Fibroblast of skin of scalp (primary cell): ENCODE measurements at regions not wholly inside any gene's neighbourhood (a gene's known extent, or its start where the extent isn't known, plus 50 kb on each side); places are given as distances from the start of the nearest gene placed in this dataset.
"Not testable (repeated sequence)": the region's sequence is repeated elsewhere in the genome, so short reads cannot be mapped to it uniquely, and the experiment has no call there.

Experiments used
- DNase-seq: peaks from one replicate; pipeline ENCODE4 v3.0.0-alpha.2; 2013

GRCh38 chr2:111406616-111407015 is 285.9 kb downstream of the BCL2L11 start:
- DNase-seq, result not testable (repeated sequence)

- DNase-seq, result not testable (repeated sequence)
These were observed 287.0 kb downstream of the BCL2L11 start for GRCh38 chr2:111407632-111408194.

DNA sequence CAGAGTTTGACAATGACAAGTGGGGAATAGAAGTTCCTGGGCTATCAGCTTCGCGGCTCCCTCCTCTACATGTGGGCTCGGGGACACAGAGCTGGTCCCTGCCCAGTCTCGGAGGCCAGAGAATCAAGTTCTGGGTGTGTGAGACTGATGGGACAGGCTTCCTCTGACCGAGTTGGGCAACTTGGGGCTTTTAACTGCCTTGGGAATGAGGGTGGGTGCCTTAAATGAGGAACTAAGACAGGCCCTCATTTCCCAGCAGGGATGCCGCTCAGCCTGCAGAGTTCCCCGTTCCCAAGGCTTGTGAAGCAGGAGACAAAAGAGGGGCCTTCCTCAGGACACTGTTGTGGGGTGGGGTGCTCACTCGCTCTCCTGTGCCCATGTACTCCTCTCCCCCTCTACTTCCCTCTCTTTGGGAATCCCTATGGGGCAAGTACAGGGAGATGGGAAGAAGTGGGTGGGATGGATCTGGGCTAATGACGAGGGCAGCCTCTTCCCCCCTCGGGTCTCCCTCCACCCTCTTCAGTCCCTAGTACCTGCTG is 290.2 kb downstream of the BCL2L11 start:
- not testable (repeated sequence) for DNase-seq

DNA sequence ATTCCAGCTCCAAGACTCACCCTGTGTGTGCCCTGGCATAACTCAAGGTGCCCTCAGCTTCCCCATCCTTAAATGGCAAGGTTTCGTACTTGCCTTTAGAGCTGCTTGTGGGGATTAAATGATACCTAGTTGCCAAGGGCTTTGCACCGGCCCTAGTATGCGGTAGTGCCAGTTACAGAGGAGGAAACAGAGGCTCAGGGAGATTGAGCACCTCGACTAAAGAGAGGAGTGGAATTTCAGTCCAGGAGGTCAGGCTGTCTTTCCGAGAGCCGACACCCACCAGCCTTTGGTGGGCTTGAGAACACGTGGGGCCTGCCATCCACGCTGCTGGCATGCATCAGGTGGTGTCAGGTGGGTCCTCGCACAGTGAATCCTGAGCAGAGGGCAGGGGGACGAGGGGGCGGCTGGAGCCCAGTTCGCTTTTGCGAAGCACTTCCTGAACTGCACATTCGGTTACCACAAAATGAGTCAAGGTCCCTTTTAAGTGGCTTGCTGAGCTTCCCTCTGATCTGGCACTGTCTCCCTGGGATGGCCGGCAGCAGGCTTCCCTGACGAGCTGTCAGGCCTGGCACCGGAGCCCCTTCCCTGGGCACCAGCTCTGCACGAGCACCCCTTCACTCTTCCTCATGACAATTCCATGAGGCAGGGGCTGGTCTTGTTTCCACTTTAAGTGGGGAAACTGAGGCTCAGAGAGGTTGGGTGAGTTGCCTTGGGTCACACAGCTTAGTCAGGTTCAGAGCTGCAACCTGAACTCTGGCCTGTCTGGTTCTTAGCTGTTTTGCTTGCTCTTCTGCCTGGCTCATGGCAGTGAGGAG is 291.4 kb downstream of the BCL2L11 start:
- not testable (repeated sequence) for DNase-seq

- not testable (repeated sequence) for DNase-seq
These were observed 292.3 kb downstream of the BCL2L11 start for GRCh38 chr2:111412841-111413650.

DNA sequence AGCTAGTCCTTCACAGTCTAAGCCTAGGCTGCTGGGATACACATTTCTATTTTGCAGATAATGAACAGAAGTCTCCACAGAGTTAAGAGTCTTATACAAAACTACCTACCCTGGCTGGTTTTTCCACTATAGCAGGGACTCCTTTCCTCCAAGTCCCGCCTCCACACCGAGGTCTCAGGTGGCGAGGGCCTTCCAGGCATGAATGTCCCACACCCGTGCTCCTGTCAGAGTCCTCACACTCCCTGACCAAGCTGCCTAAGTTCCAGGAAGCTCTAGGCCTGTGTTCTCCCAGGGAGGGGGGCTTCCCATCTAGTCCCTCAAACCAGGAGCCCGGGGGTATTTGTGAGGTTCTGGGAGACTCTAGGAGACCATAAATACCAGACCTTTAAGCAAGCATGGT is 293.2 kb downstream of the BCL2L11 start:
- not testable (repeated sequence) for DNase-seq

DNA sequence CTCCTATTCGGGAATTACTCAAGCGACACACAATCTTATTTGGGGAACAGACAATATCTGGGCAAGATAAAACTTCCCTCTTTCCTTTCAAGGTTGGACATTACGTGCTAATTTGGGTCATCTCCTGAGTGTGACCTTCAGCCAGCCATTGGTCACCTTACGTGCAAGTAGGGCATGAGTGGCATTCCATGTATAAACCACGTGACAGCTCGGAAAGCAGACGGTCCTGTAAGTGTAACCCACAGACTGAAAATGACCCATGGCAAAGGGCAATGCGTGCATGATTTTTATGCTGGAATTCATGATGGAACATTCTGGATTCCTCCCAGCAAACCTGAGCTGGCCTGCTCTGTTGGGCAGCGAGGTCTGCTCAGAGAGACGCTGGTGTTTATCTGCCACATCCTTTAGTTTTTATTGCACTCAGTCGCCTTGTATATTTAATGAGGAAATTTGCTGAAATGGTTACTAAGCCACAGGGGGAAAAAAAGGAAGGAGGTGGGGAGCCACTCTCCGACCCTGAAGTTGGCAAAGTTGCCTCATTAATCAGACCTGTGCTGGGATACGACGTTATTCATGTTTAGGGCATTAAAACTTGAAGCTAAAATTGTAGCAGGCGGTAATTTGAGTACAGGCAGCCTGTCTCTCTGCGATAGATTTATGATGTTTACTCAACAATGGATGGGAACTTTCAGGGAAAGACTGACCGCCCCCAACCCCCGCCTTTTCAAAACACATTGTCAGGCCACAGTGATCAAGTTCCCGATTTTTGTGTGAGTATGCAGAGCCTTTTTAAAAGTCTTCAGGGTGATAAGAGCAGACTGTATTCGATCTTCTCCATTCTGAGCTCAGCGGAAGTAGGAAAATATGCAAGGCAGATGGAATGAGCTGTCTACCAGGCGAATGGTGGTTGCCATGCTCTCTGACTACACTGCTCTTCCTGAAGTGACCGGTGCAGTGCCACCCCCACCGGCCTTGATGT is 295.3 kb downstream of the BCL2L11 start:
- DNase-seq, result not testable (repeated sequence)

GRCh38 chr2:111417026-111417425 is 296.3 kb downstream of the BCL2L11 start:
- not testable (repeated sequence) for DNase-seq

- not testable (repeated sequence) for DNase-seq
These were observed 297.6 kb downstream of the BCL2L11 start for GRCh38 chr2:111418091-111418875.

DNA sequence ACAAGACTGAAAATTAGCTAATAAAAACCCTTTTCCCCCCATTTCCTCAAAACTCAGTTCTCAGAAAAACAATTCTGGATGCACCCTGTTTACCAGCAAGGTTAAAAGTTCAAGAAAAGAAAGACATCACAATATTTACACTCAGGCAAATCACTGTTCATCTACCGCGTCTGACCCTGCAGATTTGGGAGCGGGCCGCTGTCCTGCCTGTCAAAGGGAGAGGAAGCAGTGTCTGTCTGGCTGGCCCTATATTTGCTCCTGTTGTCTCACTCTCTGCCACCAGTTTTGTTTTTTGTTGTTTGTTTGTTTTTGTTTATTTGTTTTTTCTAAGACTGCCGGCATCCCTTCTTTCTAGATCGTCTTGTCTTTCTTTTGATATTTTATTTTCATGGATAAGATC is 299.4 kb downstream of the BCL2L11 start:
- DNase-seq, result not testable (repeated sequence)

- not testable (repeated sequence) for DNase-seq
These were observed 300.1 kb downstream of the BCL2L11 start for GRCh38 chr2:111420835-111421234.

DNA sequence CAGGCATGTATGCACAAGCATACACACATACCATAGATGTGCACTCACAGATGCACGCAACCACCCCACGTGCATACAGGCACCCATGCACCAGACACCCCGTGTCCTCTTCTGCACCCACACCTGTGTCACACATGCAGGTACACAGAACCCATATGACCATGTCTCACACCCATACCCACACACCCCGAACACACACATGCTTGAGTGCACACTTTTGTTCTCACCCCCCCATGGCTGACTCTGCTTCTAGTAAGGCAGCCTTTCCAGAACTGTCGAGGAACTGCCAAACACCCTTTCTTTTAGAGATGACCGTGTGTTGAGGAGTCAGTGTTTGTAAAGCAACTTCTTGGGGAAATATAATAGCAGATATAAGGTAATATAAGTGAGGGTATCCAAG is 301.2 kb downstream of the BCL2L11 start:
- not testable (repeated sequence) for DNase-seq

DNA sequence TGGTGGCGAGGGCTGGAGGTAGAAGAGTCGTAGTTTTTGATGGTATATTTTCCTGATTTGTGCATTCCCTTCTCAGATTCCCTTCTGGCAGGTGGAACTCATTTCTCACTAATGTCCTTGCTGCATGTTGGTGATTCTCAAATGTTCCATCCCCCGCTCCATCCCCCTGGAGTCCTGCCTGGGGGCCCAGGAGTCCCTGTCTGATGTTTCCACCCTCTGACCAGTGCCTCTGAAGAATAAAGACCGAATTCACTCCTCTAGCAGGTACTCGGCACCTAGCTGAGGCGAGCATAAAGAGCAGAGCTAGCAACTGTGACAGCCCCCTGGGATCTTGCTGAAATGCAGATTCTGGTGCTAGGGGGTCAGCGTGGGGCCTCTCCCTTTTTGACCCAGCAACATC is 301.8 kb downstream of the BCL2L11 start:
- not testable (repeated sequence) for DNase-seq

- not testable (repeated sequence) for DNase-seq
These were observed 302.5 kb downstream of the BCL2L11 start for GRCh38 chr2:111423184-111423583.

DNA sequence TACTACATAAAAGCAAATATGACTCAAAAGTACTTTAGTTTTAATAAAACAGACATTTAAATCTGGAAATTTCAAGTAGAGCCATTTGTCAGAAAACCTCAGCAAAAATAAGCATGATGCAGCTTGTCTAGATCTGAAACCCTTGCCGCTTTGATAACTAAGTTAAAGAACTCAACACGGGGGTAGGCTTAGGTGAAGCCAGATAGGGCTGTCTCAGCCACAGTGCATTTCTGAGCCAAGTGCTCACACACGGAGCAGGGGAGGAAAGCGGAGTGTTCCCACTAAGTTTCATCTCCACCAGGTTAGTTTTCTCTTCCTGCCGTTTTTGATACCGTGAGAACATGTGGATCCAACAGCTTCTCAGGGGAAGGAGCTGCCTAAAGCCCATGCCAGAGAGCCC is 303.5 kb downstream of the BCL2L11 start:
- DNase-seq, result not testable (repeated sequence)

GRCh38 chr2:111424851-111425309 is 304.2 kb downstream of the BCL2L11 start:
- not testable (repeated sequence) for DNase-seq

GRCh38 chr2:111425789-111426201 is 305.1 kb downstream of the BCL2L11 start:
- DNase-seq, result not testable (repeated sequence)

- not testable (repeated sequence) for DNase-seq
These were observed 306.6 kb downstream of the BCL2L11 start for GRCh38 chr2:111427346-111427745.

DNA sequence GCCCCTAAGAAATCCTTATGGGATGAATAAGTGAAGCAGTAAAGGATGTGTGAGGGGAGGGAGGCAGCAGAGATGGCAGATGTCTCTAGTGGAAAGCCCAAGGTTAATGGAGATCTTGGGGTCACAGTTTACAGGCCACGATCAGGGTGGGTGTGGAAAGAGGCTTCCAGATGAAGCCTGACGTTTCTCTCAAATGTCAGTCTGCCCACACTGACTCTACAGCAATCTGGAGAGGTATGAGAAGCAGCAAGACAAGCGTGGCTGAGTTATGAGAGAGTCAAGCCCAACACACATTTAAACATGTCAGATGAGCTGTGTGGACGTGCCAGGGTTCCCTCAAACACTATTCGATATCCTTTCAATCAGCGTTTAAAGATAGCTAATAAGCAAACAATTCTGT is 308.2 kb downstream of the BCL2L11 start:
- DNase-seq, result not testable (repeated sequence)

GRCh38 chr2:111429353-111429752 is 308.6 kb downstream of the BCL2L11 start:
- DNase-seq, result not testable (repeated sequence)
